Natural killer cell (primary cell): ENCODE measurements at regions not wholly inside any gene's neighbourhood (a gene's known extent, or its start where the extent isn't known, plus 50 kb on each side); places are given as distances from the start of the nearest gene placed in this dataset.
"Not testable (repeated sequence)": the region's sequence is repeated elsewhere in the genome, so short reads cannot be mapped to it uniquely, and the experiment has no call there.

Experiments
- ATAC-seq, 3 donors: fragments of 150-1000 bp in 2 of 3; fragments of 200-7000 bp in 1 of 3; cut with Tn5 transposase; 1 replicate in 1 of 3; 2 replicates in 2 of 3; pipeline ENCODE4 v1.10.0; 2021; ENCODE audit warnings: mild to moderate bottlenecking in 2 of 3, moderate library complexity in 2 of 3
- DNase-seq, 2 donors: peaks; one replicate each; pipeline versions ENCODE4 v3.0.0 to v3.0.0-alpha.2; 2013 to 2021; ENCODE audit warnings: mixed read lengths in 1 of 2
- H3K27ac ChIP-seq: one replicate; pipeline ENCODE4 v1.5.1; 2013; ENCODE audit warnings: mild to moderate bottlenecking, low read length
- H3K27me3 ChIP-seq: one replicate; pipeline ENCODE4 v1.6.1; 2013; ENCODE audit warnings: low read length; ENCODE audit not compliant: control insufficient read depth, insufficient read depth
- H3K36me3 ChIP-seq: one replicate; pipeline ENCODE4 v1.6.1; 2013; ENCODE audit warnings: low read length; ENCODE audit not compliant: control insufficient read depth, insufficient read depth
- H3K4me1 ChIP-seq: one replicate; pipeline ENCODE4 v1.6.1; 2013; ENCODE audit warnings: low read length; ENCODE audit not compliant: control insufficient read depth, insufficient read depth
- H3K4me3 ChIP-seq: one replicate; pipeline ENCODE4 v1.5.1; 2013; ENCODE audit warnings: low read length
- H3K9me3 ChIP-seq: one replicate; pipeline ENCODE4 v1.6.1; 2013; ENCODE audit warnings: low read length; ENCODE audit not compliant: control insufficient read depth, insufficient read depth
- H3K27ac Mint-ChIP-seq, 2 donors: one replicate each; pipeline ENCODE4 v1.8.0; 2022; ENCODE audit warnings: mild to moderate bottlenecking in 2 of 2, mixed read lengths in 2 of 2, moderate library complexity in 1 of 2
- H3K27me3 Mint-ChIP-seq, 2 donors: one replicate each; pipeline ENCODE4 v1.8.0; 2022; ENCODE audit warnings: low read depth in 2 of 2, mixed read lengths in 2 of 2
- H3K36me3 Mint-ChIP-seq: one replicate; pipeline ENCODE4 v1.8.0; 2022; ENCODE audit warnings: mixed read lengths
- H3K4me1 Mint-ChIP-seq, 2 donors: one replicate each; pipeline ENCODE4 v1.8.0; 2022; ENCODE audit warnings: mixed read lengths in 2 of 2
- H3K4me3 Mint-ChIP-seq: one replicate; pipeline ENCODE4 v1.8.0; 2022; ENCODE audit warnings: mild to moderate bottlenecking, moderate library complexity, mixed read lengths
- H3K9me3 Mint-ChIP-seq, 2 donors: one replicate each; pipeline ENCODE4 v1.8.0; 2022; ENCODE audit warnings: mixed read lengths in 2 of 2
- WGBS: methylation state at CpG from one replicate; pipeline ENCODE4 v1.1.7; 2013; ENCODE audit warnings: missing lambda C conversion rate; ENCODE audit not compliant: insufficient coverage; 5-methylcytosine and 5-hydroxymethylcytosine counted together
- intact Hi-C: fragments of 100-400 bp; cut with micrococcal nuclease; formaldehyde crosslinking; loops from one replicate; pipeline ENCODE4 v1.14.2; 2022
- TF ChIP-seq, protein P1 (sequence below): fragments of 200-600 bp; IDR thresholded peaks from one replicate; pipeline ENCODE4 v1.8.0; 2022; ENCODE audit warnings: antibody characterized with exemption

DNA sequence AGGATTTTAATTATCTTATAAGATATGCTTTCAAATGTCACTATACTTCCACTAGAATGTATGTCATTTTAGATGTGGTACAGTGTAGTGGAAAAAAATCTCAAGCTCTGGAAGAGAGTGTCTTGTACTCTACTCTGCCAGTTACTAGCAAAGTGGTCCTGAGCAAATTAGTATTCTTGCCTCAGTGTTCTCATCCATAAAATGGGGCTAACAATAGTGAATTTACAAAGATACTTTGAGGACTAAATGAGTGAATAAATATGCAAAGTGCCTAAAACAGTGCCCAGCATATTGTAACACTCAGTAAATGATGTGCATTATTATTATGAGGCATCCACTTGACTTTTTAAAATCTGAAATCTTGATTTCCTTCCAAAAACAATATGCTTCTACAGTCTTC, 488.9 kb upstream of the PHF14 start:
- Histone ChIP-seq H3K27me3 (no peaks in the 10 kb centered on the region), H3K4me1 (no peaks in the 10 kb centered on the region), H3K27ac (no peak overlapping the region), H3K36me3 (no peaks in the 10 kb centered on the region), H3K9me3 (no peaks in the 10 kb centered on the region), H3K4me3 (no peak overlapping the region)
- ATAC-seq (no peak), DNase-seq (no peak)
- Mint-ChIP-seq H3K4me3 (no peak overlapping the region), H3K36me3 (no peaks in the 10 kb centered on the region), H3K27ac (no peak overlapping the region), H3K27me3 (peaks cover 0 to 3% of the 10 kb centered on the region in 2 donors), H3K9me3 (peaks cover 7% of the 10 kb centered on the region in 2 donors), H3K4me1 (no peaks in the 10 kb centered on the region)
- intact Hi-C loops: no loop called here
- TF ChIP-seq, protein P1, sequence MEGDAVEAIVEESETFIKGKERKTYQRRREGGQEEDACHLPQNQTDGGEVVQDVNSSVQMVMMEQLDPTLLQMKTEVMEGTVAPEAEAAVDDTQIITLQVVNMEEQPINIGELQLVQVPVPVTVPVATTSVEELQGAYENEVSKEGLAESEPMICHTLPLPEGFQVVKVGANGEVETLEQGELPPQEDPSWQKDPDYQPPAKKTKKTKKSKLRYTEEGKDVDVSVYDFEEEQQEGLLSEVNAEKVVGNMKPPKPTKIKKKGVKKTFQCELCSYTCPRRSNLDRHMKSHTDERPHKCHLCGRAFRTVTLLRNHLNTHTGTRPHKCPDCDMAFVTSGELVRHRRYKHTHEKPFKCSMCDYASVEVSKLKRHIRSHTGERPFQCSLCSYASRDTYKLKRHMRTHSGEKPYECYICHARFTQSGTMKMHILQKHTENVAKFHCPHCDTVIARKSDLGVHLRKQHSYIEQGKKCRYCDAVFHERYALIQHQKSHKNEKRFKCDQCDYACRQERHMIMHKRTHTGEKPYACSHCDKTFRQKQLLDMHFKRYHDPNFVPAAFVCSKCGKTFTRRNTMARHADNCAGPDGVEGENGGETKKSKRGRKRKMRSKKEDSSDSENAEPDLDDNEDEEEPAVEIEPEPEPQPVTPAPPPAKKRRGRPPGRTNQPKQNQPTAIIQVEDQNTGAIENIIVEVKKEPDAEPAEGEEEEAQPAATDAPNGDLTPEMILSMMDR: no peak

DNA sequence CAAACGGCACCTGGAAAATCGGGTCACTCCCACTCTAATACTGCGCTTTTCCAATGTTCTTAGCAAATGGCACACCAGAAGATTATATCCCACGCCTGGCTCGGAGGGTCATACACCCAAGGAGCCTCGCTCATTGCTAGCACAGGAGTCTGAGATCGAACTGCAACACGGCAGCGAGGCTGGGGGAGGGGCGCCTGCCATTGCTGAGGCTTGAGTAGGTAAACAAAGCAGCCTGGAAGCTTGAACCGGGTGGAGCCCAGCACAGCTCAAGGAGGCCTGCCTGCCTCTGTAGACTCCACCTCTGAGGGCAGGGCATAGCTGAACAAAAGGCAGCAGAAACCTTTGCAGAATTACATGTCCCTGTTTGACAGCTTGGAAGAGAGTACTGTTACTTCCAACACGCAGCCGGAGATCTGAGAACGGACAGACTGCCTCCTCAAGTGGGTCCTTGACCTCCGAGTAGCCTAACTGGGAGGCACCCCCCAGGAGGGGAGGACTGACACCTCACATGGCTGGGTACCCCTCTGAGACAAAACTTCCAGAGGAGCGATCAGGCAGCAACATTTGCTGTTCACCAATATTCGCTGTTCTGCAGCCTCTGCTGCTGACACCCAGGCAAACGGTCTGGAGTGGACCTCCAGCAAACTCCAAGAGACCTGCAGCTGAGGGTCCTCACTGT, 472.3 kb upstream of the PHF14 start:
- ATAC-seq, H3K36me3 ChIP-seq, H3K4me1 Mint-ChIP-seq, H3K4me1 ChIP-seq, H3K27me3 Mint-ChIP-seq, H3K4me3 Mint-ChIP-seq, H3K4me3 ChIP-seq, intact Hi-C loops, H3K27me3 ChIP-seq, H3K27ac Mint-ChIP-seq, DNase-seq, H3K27ac ChIP-seq: not testable (repeated sequence)
- H3K9me3 ChIP-seq: peaks cover 15% of the 10 kb centered on the region
- Mint-ChIP-seq H3K36me3 (peaks cover 31% of the 10 kb centered on the region), H3K9me3 (peaks cover 16 to 23% of the 10 kb centered on the region in 2 donors)
- WGBS: 87% methylated on average over 18 of the region's 18 CpGs

DNA sequence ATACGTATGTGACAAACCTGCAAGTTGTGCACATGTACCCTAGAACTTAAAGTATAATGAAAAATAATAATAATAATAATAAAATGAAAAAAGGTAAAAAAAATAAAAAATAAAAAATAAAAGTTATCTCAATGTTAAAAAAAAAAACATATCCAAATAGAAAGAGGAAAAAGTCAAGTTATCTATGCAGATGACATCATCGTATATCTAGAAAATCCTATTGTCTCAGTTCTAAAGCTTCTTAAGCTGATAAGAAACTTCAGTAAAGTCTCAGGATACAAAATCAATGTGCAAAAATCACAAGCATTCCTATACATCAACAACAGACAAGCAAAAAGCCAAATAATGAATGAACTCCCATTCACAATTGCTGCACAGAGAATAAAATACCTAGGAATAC, 466.6 kb upstream of the PHF14 start:
- no peak for DNase-seq
- Mint-ChIP-seq H3K9me3 (peaks cover 3 to 5% of the 10 kb centered on the region in 2 donors), H3K36me3 (no peaks in the 10 kb centered on the region), H3K27ac (no peak overlapping the region), H3K4me3 (no peak overlapping the region), H3K4me1 (no peaks in the 10 kb centered on the region), H3K27me3 (peaks cover 0 to 3% of the 10 kb centered on the region in 2 donors)
- TF ChIP-seq, protein P1: no peak
- no CpG with 5 or more reads among the region's 2 CpGs for WGBS
- no peak for ATAC-seq
- Histone ChIP-seq H3K27me3 (no peaks in the 10 kb centered on the region), H3K4me3 (no peak overlapping the region), H3K27ac (no peak overlapping the region), H3K9me3 (no peaks in the 10 kb centered on the region), H3K4me1 (no peaks in the 10 kb centered on the region), H3K36me3 (no peaks in the 10 kb centered on the region)
- intact Hi-C loops: no loop called here

DNA sequence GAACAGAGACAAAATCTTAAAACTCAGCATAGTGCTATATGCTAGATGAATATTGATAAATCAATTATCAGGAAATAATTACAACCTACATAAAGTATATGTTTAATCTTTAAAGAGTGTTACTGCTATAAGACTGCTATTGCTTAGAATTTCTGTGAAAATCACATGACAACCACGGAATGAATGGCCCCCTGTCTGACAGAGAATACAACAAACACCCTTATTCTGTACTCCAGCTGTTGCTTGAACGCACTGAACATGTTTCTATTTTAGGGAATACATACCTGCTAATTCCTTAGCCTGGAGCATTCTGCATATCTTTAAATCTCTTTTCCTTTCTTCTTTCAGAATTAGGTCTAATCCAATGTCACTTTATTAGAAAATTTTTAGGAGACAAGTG, 452.4 kb upstream of the PHF14 start:
- Mint-ChIP-seq H3K27me3 (no peaks in the 10 kb centered on the region), H3K4me3 (no peak overlapping the region), H3K27ac (no peak overlapping the region), H3K4me1 (no peaks in the 10 kb centered on the region), H3K36me3 (no peaks in the 10 kb centered on the region), H3K9me3 (peaks cover 0 to 4% of the 10 kb centered on the region in 2 donors)
- TF ChIP-seq, protein P1: no peak
- Histone ChIP-seq H3K27ac (no peak overlapping the region), H3K36me3 (no peaks in the 10 kb centered on the region), H3K27me3 (no peaks in the 10 kb centered on the region), H3K4me1 (no peaks in the 10 kb centered on the region), H3K9me3 (no peaks in the 10 kb centered on the region), H3K4me3 (no peak overlapping the region)
- intact Hi-C loops: no loop called here
- WGBS: 63% methylated on average over 2 of the region's 2 CpGs
- ATAC-seq: no peak
- DNase-seq: no peak

DNA sequence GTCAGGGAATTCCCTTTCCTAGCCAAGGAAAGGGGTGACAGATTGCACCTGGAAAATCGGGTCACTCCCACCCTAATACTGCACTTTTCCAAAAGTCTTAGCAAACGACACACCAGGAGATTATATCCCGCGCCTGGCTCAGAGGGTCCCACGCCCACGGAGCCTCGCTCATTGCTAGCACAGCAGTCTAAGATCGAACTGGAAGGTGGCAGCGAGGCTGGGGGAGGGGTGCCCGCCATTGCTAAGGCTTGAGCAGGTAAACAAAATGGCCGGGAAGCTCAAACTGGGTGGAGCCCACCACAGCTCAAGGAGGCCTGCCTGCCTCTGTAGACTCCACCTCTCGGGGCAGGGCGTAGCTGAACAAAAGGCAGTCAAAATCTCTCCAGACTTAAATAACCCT, 440.2 kb upstream of the PHF14 start:
- WGBS: 75% methylated on average over 13 of the region's 13 CpGs
- H3K4me3 Mint-ChIP-seq, H3K36me3 ChIP-seq, H3K9me3 ChIP-seq, H3K27ac Mint-ChIP-seq, H3K27ac ChIP-seq, H3K4me1 Mint-ChIP-seq, H3K27me3 Mint-ChIP-seq, intact Hi-C loops, H3K4me1 ChIP-seq, H3K36me3 Mint-ChIP-seq, H3K27me3 ChIP-seq, ATAC-seq, H3K4me3 ChIP-seq, H3K9me3 Mint-ChIP-seq, DNase-seq: not testable (repeated sequence)
